ENCODE measurements at regions not wholly inside any gene's neighbourhood (a gene's known extent, or its start where the extent isn't known, plus 50 kb on each side); places are given as distances from the start of the nearest gene placed in this dataset.
A peak's percentile ranks its signal among the peaks of the same experiment; 100 is the strongest.

DNA sequence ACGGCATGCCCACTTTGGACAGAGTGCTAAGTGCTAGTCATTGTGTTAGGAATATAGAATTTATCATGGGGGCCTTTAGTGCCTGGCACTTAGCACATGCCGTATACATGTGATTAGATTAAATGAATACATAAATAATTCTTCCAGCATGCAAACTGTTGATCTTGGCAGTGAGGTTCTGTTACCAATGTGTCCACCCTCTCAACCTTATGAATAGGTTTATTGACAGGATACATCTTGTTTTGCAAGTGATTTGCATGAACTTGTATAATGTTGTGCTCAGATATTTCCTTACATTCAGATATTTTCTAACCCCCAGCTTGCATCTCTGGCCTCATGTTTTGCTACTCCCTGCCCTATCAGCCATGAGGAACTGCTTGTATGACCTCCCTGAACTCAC lies 60.3 kb upstream of the ZNF648 start:
- no peak for TF ChIP-seq CTCF (conservative IDR thresholded peaks at IDR 0.05)
- no peaks in the 10 kb centered on the region for H3K27me3 Mint-ChIP-seq (ENCODE audit: low read depth)
- peaks cover 23% of the 10 kb centered on the region for H3K4me1 Mint-ChIP-seq
- H3K9me3 Mint-ChIP-seq: no peaks in the 10 kb centered on the region
- no peak overlapping the region for H3K4me3 Mint-ChIP-seq
- DNase-seq (ENCODE audit: low read depth, low spot score): no peak
- no peak overlapping the region for H3K27ac Mint-ChIP-seq (ENCODE audit: unreplicated experiment)
- no peaks in the 10 kb centered on the region for H3K36me3 Mint-ChIP-seq (ENCODE audit: low read depth)

DNA sequence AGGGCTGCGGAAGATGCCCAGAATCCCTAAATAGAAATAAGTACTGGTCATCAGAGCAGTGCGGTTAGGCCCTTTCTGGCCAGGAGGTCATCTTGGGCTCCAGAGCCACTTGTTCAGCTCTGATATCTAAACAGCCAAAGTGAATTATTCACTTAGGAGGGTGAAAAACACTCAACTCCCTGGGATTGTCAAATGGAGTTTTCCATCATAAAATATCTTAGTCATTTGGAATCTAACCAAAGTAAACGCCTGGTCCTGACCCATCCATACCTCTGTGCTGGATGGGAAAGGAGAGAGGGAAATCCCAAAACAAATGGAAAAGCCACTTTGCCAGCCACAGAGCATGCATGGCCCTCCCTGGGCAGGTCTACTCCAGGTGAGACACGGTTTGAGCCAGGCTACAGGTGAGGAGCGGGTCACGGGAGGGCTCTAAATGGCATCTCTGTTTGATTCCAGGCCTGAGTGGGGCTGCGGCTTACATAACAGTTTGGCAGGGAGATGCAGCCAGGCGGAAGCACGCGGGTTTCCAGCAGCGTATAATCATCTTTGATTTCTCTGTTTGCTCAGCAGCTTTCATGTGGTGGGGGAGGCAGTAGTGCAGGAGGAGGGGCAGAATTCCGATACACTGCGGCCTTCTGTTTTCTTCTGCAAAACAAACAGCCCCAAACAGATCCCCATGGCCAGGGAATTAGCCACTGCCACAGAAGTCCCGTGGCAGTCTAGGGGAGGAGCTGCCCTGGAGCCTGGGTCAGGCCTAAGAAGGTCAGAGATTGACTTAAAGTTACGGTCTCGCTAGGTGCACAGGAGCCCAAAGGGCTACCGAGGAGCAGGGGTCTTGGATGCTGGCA lies 59.1 kb upstream of the ZNF648 start:
- no peaks in the 10 kb centered on the region for H3K27me3 Mint-ChIP-seq (ENCODE audit: low read depth)
- no peaks in the 10 kb centered on the region for H3K36me3 Mint-ChIP-seq (ENCODE audit: low read depth)
- H3K4me1 Mint-ChIP-seq: peaks cover 23% of the 10 kb centered on the region
- DNase-seq (ENCODE audit: low read depth, low spot score): no peak
- no peak for TF ChIP-seq CTCF (conservative IDR thresholded peaks at IDR 0.05)
- no peak overlapping the region for H3K4me3 Mint-ChIP-seq
- no peaks in the 10 kb centered on the region for H3K9me3 Mint-ChIP-seq
- no peak overlapping the region for H3K27ac Mint-ChIP-seq (ENCODE audit: unreplicated experiment)

- Mint-ChIP-seq H3K4me1 (peaks cover 30% of the 10 kb centered on the region), H3K4me3 (no peak overlapping the region), H3K27ac (ENCODE audit: unreplicated experiment) (no peak overlapping the region), H3K9me3 (no peaks in the 10 kb centered on the region), H3K36me3 (ENCODE audit: low read depth) (no peaks in the 10 kb centered on the region), H3K27me3 (ENCODE audit: low read depth) (no peaks in the 10 kb centered on the region)
- no peak for DNase-seq (ENCODE audit: low read depth, low spot score)
- TF ChIP-seq CTCF (conservative IDR thresholded peaks at IDR 0.05): no peak
Measured at GRCh38 chr1:182119631-182120030, 58.1 kb upstream of the ZNF648 start.

GRCh38 chr1:182118851-182119250 lies 57.3 kb upstream of the ZNF648 start:
- no peak overlapping the region for H3K4me3 Mint-ChIP-seq
- no peaks in the 10 kb centered on the region for H3K9me3 Mint-ChIP-seq
- no peaks in the 10 kb centered on the region for H3K36me3 Mint-ChIP-seq (ENCODE audit: low read depth)
- peaks cover 37% of the 10 kb centered on the region for H3K4me1 Mint-ChIP-seq
- no peak for DNase-seq (ENCODE audit: low read depth, low spot score)
- no peaks in the 10 kb centered on the region for H3K27me3 Mint-ChIP-seq (ENCODE audit: low read depth)
- H3K27ac Mint-ChIP-seq (ENCODE audit: unreplicated experiment): no peak overlapping the region
- TF ChIP-seq CTCF (conservative IDR thresholded peaks at IDR 0.05): no peak

DNA sequence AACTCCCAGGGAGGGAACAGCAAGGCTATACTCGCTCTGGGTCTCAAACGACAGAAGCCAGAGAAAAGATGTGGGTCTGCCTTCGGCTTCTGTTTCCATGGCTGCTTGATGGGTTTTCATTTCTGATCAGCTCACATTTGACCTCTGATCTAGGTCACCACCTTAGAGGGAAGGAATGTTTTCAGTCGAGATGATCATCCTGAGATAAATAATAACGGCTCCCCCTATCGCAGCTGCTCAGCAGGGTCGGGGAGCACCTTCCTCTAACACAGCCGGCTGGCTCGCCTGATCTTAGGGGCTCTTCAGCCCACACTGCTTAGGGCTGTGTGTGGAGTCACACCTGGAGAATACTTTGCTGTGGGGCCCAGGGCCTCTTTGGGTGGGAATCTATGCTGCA lies 53.1 kb upstream of the ZNF648 start:
- H3K36me3 Mint-ChIP-seq (ENCODE audit: low read depth): no peaks in the 10 kb centered on the region
- H3K27me3 Mint-ChIP-seq (ENCODE audit: low read depth): no peaks in the 10 kb centered on the region
- H3K9me3 Mint-ChIP-seq: no peaks in the 10 kb centered on the region
- peaks cover 23% of the 10 kb centered on the region for H3K4me1 Mint-ChIP-seq
- no peak for DNase-seq (ENCODE audit: low read depth, low spot score)
- H3K4me3 Mint-ChIP-seq: peak overlapping the region; percentile 10
- TF ChIP-seq CTCF (conservative IDR thresholded peaks at IDR 0.05): no peak
- peak overlapping the region; percentile 99 for H3K27ac Mint-ChIP-seq (ENCODE audit: unreplicated experiment)

All from neural crest cell (in vitro differentiated cells).